ENCODE measurements at regions not wholly inside any gene's neighbourhood (a gene's known extent, or its start where the extent isn't known, plus 50 kb on each side); places are given as distances from the start of the nearest gene placed in this dataset.
A peak's percentile ranks its signal among the peaks of the same experiment; 100 is the strongest.

DNA sequence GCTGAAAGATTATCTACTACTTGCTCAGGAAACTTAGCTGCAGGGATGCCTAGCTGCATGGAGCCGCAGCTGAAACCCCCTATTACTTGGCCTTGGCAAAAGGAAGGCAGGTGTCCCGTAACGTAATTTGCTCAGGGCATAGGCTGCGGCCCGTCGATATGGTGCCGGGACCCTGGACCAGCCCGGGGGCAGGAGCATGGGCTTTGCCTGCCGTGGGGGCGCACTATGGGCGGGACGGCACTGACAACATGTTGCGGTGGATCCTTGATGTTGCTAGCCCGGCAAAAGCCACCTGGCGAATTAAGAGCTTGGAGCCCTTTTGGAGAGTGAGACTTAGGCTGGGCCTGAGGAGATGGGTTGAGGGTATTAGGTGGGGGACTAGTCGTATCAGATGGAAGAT, 1551.2 kb downstream of the AACS start:
- no peak overlapping the region for H3K4me3 ChIP-seq (replicated peaks in 1 of 2; ENCODE audit: low read depth in 2 of 2, low read length in 2 of 2)
- TF ChIP-seq, protein P1, sequence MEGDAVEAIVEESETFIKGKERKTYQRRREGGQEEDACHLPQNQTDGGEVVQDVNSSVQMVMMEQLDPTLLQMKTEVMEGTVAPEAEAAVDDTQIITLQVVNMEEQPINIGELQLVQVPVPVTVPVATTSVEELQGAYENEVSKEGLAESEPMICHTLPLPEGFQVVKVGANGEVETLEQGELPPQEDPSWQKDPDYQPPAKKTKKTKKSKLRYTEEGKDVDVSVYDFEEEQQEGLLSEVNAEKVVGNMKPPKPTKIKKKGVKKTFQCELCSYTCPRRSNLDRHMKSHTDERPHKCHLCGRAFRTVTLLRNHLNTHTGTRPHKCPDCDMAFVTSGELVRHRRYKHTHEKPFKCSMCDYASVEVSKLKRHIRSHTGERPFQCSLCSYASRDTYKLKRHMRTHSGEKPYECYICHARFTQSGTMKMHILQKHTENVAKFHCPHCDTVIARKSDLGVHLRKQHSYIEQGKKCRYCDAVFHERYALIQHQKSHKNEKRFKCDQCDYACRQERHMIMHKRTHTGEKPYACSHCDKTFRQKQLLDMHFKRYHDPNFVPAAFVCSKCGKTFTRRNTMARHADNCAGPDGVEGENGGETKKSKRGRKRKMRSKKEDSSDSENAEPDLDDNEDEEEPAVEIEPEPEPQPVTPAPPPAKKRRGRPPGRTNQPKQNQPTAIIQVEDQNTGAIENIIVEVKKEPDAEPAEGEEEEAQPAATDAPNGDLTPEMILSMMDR (IDR thresholded peaks at IDR 0.05; ENCODE audit: low read depth, low read length): no peak
- DNase-seq (ENCODE audit: low read depth in 2 of 2): no peak

DNA sequence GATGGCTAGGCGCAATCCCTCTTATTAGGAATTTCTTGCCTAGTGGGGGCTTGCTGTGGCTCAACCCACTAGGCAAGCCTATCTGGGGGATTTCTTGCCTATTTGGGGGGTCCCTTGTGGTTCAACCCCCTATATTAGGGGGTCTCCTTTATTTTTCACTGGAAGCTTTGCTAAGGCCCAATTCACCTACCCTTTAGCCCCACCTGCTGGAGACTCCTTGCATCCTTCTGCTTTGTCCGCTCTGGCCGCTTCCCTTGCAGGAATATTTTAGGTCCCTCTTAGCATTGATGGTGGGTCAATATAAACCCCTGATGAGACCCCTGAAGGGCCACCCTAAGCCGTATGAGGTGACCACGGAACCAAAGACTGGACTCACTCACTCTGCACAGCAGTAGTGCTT, 1552.1 kb downstream of the AACS start:
- DNase-seq (ENCODE audit: low read depth in 2 of 2): peak in 1 of 2 donors; percentile 9
- TF ChIP-seq, protein P1 (IDR thresholded peaks at IDR 0.05; ENCODE audit: low read depth, low read length): no peak
- no peak overlapping the region for H3K4me3 ChIP-seq (replicated peaks in 1 of 2; ENCODE audit: low read depth in 2 of 2, low read length in 2 of 2)

DNA sequence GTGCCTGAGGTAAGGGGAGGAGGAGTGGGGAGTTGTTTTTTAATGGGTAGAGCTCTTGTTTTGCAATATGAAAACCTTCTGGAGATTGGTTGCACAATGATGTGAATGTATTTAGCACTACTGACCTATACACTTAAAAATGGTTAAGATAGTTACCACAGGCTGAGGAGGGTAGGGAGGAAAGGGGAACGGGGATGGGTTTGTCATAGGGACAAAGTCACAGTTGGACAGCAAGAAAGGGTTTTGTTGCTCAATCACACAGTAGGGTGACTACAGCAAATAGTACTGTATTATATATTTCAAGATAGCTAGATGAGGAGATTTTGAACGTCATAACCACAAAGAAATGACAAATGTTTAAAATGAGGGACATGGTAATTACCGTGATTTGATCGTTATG, 1562.4 kb downstream of the AACS start:
- DNase-seq (ENCODE audit: low read depth in 2 of 2): no peak
- TF ChIP-seq, protein P1 (IDR thresholded peaks at IDR 0.05; ENCODE audit: low read depth, low read length): no peak

DNA sequence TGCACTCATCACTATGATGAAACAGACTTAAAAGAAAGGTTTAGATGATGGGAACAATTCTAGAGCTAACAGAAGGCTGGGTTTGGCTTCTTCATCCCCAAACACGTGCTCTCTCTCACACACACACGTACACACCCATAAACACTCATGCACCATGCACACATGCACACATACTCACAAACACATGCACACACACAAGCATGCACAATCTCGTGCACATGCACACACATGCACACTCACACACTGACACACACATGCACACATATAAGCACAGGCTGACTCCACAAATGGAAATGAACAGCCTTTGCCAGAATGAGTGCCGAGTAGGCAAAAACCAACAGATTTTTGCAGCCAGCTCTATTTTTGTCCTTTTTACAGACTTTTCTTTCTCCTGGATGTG, 1571.6 kb downstream of the AACS start:
- no peak for DNase-seq (ENCODE audit: low read depth in 2 of 2)
- TF ChIP-seq, protein P1 (IDR thresholded peaks at IDR 0.05; ENCODE audit: low read depth, low read length): no peak
- no peak overlapping the region for H3K4me3 ChIP-seq (replicated peaks in 1 of 2; ENCODE audit: low read depth in 2 of 2, low read length in 2 of 2)

More for the DNA sequence above, 1562.4 kb downstream of the AACS start:
- H3K4me3 ChIP-seq (replicated peaks in 1 of 2; ENCODE audit: low read depth in 2 of 2, low read length in 2 of 2): no peak overlapping the region

DNA sequence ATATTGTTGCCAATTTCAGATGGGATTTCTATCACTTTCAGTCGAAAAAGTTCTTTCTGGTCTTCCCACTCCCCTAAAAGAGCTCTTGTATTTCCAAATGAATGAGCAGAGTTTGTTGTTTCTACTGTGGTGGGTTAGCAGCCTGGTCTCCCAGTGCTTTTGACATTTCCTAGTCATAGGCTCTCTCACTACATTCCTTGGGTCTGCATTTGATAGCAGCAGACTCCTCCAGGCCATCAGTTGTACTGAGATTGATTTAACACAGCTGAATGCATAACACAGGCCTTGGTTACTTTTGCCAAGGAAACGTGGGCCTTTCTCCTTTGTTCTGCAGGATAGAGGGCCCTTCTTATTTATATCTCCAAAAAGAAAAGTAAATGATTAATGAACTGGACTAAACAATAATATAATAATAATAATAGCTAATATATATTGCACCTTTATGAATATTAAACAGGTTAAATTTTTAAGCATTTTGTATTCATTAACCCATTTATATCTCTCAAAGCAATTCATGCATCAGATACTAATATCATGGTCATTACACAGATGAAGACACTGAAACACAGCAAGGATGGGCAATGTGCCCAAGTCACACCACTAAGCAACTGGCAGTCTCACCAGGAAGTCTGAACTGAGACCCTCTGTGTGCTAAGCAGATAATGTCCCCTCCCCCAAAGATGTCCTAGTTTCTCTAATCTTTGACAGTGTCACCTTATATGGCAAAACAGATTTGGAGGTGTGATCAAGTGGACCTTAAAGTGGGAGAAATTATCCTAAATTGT, 1579.2 kb downstream of the AACS start:
- no peak overlapping the region for H3K4me3 ChIP-seq (replicated peaks in 1 of 2; ENCODE audit: low read depth in 2 of 2, low read length in 2 of 2)
- TF ChIP-seq, protein P1 (IDR thresholded peaks at IDR 0.05; ENCODE audit: low read depth, low read length): no peak
- DNase-seq (ENCODE audit: low read depth in 2 of 2): no peak

DNA sequence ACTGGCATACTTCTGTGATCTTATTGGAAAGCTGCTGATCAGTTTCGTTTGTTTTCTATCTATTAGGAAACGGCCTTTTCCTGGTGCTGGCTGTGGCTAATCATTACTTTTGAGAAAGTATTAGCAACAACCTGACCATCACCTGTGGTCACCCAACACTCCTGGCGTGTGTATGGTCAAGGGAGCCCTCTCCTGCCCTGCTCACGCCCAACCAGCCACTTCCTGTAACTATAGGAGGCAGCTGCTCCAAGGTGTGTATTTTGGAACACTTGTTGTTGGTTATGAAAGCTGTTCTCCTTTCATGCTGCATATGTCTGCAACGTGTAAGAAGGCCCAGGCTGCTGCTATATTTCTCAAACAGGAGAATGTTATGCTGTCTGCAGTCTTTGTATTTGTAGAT, 1582.8 kb downstream of the AACS start:
- no peak for DNase-seq (ENCODE audit: low read depth in 2 of 2)
- TF ChIP-seq, protein P1 (IDR thresholded peaks at IDR 0.05; ENCODE audit: low read depth, low read length): no peak
- H3K4me3 ChIP-seq (replicated peaks in 1 of 2; ENCODE audit: low read depth in 2 of 2, low read length in 2 of 2): no peak overlapping the region

DNA sequence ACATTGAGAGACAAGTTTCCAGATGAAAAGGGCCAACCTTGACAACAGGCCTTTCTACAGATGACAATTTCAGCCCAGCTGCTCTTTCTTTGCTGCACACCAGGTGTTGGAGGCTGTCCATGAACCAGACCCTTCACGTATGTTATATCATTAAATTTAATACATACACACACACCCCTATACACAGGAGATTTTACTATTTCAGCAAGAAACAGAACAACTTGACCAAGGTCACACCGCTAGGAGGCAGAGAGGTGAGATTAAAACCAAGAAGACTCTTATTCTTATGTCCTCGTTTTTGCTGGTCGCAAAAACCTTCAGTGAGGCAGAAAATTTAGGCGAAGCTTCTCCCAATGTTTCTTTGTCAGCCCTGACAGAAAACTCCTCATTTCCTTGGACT, 1585.9 kb downstream of the AACS start:
- DNase-seq (ENCODE audit: low read depth in 2 of 2): no peak
- TF ChIP-seq, protein P1 (IDR thresholded peaks at IDR 0.05; ENCODE audit: low read depth, low read length): no peak
- no peak overlapping the region for H3K4me3 ChIP-seq (replicated peaks in 1 of 2; ENCODE audit: low read depth in 2 of 2, low read length in 2 of 2)

Measured in cardiac fibroblast (primary cell).